Lung microvascular endothelial cell (primary cell): ENCODE measurements at regions not wholly inside any gene's neighbourhood (a gene's known extent, or its start where the extent isn't known, plus 50 kb on each side); places are given as distances from the start of the nearest gene placed in this dataset.
"Not testable (repeated sequence)": the region's sequence is repeated elsewhere in the genome, so short reads cannot be mapped to it uniquely, and the experiment has no call there.

ENCODE experiments used
- DNase-seq, 2 donors: peaks; one replicate each; pipeline versions ENCODE4 v3.0.0 to v3.0.0-alpha.2; 2010; ENCODE audit warnings: low read depth in 2 of 2

DNA sequence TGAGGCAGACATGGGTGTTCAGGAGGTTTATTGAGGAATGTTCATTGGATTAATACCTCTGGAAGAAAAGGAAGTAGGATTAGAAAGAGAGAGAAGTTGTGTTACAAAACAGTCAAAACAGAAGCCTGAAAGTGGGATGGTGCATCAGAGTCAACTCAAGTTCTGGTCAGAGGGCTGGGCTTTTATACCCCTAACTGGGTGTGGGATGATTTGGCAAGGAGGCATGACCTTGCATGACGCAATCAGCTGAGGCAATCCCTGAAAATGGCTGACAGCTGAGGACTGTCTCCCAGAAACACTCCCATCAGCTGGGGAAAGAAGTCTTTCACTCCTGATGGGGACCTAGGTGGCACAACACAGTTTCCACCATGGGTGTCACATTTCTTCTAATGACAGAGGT lies 818.2 kb downstream of the SATB2 start:
- DNase-seq: no peak

GRCh38 chr2:198638577-198638976 lies 819.2 kb downstream of the SATB2 start:
- no peak for DNase-seq

- no peak for DNase-seq
These were observed 826.0 kb downstream of the PLCL1 start for GRCh38 chr2:198630384-198630783.

- DNase-seq: no peak
These were observed 824.2 kb downstream of the PLCL1 start for GRCh38 chr2:198628596-198628995.

- no peak for DNase-seq
These were observed 818.8 kb downstream of the PLCL1 start for GRCh38 chr2:198622986-198623730.

DNA sequence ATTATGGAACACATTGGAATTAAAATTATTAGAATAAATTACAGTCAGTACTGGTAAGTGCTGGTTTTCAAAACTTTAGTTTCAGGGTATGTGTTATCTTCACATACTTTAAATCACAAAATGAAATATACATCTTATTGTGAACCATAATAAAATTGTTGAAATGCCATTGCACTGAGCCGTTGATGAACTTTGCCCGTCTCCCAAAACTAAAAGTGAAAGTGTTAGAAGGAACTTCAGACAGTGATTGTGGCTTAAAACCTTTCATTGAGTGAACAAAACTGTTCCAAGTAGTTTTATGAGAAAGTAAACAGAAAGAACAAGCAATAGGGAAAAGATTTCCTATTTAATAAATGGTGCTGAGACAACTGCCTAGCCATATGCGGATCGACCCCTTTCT lies 811.6 kb downstream of the PLCL1 start:
- peak in 1 of 2 donors; percentile 0 for DNase-seq

- DNase-seq: no peak
These were observed 806.8 kb downstream of the PLCL1 start for GRCh38 chr2:198611201-198611600.

DNA sequence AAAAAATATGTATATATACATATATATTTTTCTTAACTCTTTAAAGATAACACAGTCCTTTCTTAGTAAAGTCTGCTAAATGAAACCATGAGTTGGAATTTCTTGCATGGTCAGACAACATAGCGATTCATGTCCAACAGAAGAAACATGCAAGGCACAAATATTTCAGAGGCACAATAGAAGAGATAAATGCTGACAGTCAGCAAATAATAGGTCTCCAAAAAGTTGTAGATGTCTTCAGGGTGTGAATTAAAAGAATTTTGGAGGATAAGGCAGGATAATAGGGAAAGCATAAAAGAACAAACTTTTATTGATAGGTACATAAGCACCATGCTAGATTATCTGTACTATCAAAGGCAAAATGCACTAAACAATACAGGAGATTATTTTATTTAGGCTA lies 800.2 kb downstream of the PLCL1 start:
- DNase-seq: no peak

GRCh38 chr2:198602986-198603385 lies 798.6 kb downstream of the PLCL1 start:
- DNase-seq: not testable (repeated sequence)

DNA sequence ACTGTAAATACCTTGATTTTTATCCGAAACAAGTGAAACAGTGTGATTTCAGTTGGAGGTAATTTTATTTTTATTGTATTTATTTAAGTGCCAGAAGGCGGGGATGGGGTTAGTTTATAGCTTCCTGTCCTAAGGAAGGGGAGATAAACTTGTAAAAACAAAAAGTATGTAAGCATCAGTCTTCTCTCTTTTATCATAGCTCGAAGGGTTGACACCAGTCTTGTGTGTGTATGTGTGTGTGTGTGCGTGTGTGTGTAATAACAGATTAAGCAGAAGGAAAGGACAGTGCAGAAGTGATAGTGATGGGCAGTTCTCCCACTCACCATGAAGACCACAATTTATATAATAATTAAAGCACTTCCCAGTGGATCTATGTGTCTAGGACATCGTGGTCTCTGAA lies 793.3 kb downstream of the PLCL1 start:
- DNase-seq: no peak

DNA sequence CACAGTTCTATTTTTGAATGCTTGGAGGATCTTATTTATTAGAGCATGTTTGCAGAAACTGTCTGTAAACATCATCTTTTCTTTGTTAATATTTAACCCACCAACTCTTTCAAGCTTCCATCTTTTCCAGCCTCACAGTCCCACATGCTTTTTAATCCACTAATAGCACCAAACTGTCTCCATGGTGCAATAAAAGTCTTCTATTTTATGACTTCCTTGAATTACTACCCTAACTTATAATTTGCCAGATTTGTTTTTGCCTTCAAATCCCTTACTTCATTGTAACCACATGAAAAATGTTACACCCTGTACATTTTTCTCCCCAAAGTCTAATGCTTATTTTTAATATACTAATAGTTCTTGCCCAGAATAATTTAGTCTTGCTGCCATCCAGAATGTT lies 792.6 kb downstream of the PLCL1 start:
- DNase-seq: no peak

GRCh38 chr2:198595721-198596120 lies 791.3 kb downstream of the PLCL1 start:
- DNase-seq: no peak

GRCh38 chr2:198591586-198591985 lies 787.2 kb downstream of the PLCL1 start:
- DNase-seq: no peak

GRCh38 chr2:198587741-198588140 lies 783.3 kb downstream of the PLCL1 start:
- DNase-seq: no peak

DNA sequence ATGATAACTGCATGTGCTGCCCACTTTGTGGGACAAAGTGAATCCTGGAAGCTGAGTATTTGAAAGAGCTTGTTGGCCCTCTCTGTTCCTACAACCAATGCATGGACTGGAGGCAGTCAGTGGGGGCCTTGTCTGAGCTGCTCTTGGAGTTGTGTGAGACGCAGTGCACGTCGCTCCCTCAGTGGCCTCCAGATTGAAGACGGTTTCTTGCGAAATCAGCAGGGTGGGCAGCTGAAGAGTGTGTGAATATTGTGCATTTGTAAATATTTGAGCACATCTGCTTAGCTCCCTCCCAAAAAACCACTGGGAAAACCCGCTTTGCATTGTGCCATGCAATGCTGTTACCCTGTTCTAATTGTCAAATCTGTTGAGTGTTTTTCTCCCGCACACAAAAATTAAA lies 782.8 kb downstream of the PLCL1 start:
- DNase-seq: no peak

GRCh38 chr2:198571393-198571792 lies 767.0 kb downstream of the PLCL1 start:
- DNase-seq: no peak

DNA sequence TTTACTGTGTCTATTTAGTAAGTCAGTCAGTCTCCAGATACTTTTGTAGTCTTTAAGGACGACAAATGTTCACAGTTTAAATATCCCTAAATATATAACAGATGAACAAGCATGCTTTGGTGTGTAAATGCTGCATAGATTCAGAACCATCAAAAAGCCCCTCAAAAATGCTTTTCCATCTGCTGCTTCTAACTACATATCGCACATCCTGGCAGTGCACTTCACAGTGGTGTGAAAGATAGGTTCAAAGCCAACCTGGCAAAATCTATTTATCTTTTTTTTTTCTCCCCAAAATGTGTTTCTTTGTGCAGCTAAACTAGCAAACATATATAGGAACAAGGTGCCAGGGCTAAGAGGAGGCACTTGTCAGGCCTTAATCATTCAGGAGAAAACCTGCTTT lies 753.8 kb downstream of the PLCL1 start:
- no peak for DNase-seq

DNA sequence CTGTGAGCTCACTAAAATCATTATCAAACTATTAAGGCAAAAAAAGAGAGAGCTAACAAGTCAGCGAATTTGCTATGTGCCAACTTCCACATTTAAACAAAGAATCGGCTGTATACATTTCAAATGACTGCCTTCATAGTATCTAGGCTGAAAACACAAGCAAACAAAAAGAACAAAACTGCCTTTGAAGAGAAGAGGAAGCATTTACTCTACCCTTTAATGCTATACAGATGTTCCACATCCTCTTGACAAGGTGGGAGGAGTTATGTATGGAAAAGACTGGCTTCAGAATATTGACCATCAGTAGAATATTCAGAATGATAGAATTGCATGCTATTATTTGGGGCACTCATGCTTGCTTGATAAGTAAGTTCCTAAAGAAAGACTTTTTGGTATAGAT lies 741.7 kb downstream of the PLCL1 start:
- no peak for DNase-seq

GRCh38 chr2:198545411-198545810 lies 741.0 kb downstream of the PLCL1 start:
- DNase-seq: no peak

- DNase-seq: no peak
These were observed 740.1 kb downstream of the PLCL1 start for GRCh38 chr2:198544461-198544860.

- DNase-seq: no peak
These were observed 730.4 kb downstream of the PLCL1 start for GRCh38 chr2:198534756-198535155.

DNA sequence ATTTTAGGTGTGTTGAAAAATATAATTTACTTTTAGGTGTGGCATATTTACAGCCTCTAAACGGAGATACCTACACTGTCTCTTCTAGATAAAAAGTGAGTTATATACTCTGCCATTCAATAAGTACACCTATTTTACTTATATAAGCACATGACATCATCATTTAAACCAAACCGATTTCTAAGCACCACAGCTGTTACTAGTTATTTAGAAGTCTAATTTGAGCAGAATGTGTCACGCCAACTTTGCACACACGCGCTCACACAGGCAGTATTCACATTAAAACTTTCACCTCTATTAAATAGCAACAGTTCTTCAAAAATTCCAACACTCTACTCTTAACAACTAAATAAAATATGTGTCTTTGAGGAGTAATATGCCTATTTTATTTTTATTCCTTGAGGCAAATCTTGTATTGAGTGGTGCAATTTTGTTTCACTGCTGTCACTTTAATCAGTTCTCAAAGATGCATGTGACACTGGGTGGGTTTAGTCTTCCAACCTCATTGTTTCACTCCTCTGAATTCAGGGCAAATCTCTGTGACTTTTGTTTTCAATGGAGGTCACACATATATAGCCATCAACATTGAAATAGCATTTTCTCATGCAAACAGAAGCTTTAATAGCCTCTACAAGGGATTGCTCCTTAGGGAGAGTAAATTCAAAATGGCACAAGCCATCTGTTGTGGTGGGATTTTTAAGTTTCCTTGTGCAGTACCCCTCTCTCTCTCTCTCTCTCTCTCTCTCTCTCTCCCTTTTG lies 721.0 kb downstream of the PLCL1 start:
- DNase-seq: no peak

DNA sequence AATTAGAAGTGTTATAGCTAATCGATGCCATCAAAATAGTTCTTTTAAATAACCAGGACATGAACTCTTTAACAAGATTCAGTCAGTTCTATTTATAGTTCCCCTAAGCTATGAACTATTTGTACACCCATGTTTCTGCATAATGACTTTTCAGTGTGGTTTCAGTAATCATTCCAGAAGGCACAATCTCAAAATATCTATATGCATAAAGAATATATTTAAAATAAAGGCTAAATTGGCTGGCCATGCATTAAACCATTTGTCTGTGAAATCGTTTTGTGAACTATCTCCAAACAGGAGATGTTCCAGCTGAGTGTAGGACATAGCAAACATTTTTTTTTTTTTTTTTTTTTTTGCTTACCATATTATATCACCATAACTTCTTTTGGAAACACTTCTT lies 719.3 kb downstream of the PLCL1 start:
- no peak for DNase-seq
